ENCODE measurements at regions not wholly inside any gene's neighbourhood (a gene's known extent, or its start where the extent isn't known, plus 50 kb on each side); places are given as distances from the start of the nearest gene placed in this dataset.

DNA sequence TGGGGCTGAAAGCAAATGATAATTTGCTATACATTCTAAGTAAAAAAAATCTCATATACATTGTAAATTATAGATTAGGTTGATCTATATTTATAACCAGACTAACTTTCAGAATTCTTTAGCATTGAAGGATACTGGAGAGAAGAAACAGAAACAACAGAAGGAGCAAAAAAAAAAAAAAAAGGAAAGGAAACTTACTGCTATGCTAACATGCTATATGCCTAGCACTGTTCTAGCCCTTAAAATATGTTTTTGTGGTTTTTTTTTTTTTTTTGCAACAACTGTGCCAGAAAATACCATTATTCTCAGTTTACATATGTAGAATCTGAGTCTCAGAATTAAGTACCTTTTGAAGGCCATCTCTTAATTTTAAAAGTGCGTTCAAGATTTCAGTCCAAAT, 204.9 kb upstream of the MC4R start:
- TF ChIP-seq, protein P1, sequence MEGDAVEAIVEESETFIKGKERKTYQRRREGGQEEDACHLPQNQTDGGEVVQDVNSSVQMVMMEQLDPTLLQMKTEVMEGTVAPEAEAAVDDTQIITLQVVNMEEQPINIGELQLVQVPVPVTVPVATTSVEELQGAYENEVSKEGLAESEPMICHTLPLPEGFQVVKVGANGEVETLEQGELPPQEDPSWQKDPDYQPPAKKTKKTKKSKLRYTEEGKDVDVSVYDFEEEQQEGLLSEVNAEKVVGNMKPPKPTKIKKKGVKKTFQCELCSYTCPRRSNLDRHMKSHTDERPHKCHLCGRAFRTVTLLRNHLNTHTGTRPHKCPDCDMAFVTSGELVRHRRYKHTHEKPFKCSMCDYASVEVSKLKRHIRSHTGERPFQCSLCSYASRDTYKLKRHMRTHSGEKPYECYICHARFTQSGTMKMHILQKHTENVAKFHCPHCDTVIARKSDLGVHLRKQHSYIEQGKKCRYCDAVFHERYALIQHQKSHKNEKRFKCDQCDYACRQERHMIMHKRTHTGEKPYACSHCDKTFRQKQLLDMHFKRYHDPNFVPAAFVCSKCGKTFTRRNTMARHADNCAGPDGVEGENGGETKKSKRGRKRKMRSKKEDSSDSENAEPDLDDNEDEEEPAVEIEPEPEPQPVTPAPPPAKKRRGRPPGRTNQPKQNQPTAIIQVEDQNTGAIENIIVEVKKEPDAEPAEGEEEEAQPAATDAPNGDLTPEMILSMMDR (IDR thresholded peaks at IDR 0.05) = no peak
- TF ChIP-seq POLR2A (IDR thresholded peaks at IDR 0.05) = no peak
- DNase-seq = no peak
- Histone ChIP-seq H3K27ac (no peak overlapping the region), H3K9me3 (no peaks in the 10 kb centered on the region), H3K4me1 (no peaks in the 10 kb centered on the region), H3K4me3 (replicated peaks in 1 of 3) (no peak overlapping the region), H3K36me3 (no peaks in the 10 kb centered on the region), H3K27me3 (no peaks in the 10 kb centered on the region)
- 93 to 94% methylated on average over 1 of the region's 1 CpG for WGBS, 2 donors
- intact Hi-C loops (cut with DNase I) = no loop called here

DNA sequence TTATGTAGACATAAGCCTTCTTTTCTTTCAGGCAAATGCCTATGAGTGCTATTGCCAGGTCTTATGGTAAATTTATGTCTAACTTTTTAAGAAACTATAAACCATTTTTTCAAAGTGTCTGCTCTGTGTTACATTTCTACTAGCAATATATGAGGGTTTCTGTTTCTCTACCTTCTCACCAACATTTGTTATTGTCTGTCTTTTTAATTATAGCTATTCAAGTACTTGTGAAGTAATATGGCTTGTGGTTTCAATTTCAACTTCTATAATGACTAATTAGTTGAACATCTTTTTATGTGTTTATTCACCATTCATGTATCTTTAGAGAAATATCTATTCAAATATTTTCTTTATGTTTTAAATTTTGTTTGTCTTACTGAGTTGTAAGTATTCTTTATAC, 213.1 kb upstream of the MC4R start:
- Histone ChIP-seq H3K9me3 (no peaks in the 10 kb centered on the region), H3K27me3 (no peaks in the 10 kb centered on the region), H3K4me3 (replicated peaks in 1 of 3) (no peak overlapping the region), H3K4me1 (no peaks in the 10 kb centered on the region), H3K27ac (no peak overlapping the region), H3K36me3 (no peaks in the 10 kb centered on the region)
- intact Hi-C loops (cut with DNase I) = no loop called here
- DNase-seq = no peak
- no peak for TF ChIP-seq POLR2A (IDR thresholded peaks at IDR 0.05)
- TF ChIP-seq, protein P1 (IDR thresholded peaks at IDR 0.05) = no peak

DNA sequence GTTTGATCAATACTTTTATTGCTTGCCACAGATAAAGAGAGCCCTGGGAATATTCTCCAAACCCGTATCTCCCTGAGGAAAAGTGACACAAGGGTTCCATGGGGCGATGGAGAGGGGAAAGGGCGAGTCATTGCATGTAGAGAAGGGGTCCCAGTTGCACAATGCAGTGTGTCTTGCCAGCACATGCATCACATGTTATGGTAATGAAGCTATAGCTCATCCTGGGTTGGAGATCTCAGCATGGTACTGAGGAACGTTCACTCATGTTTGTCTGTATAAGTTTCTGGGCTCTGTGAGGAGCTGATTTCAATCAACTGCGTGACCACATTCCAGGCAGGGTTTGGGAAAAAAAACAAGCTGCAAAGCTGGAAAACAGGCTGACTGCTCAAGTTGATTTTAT, 220.7 kb upstream of the MC4R start:
- Histone ChIP-seq H3K4me1 (no peaks in the 10 kb centered on the region), H3K27ac (no peak overlapping the region), H3K9me3 (no peaks in the 10 kb centered on the region), H3K4me3 (replicated peaks in 1 of 3) (no peak overlapping the region), H3K27me3 (no peaks in the 10 kb centered on the region), H3K36me3 (no peaks in the 10 kb centered on the region)
- no peak for TF ChIP-seq POLR2A (IDR thresholded peaks at IDR 0.05)
- TF ChIP-seq, protein P1 (IDR thresholded peaks at IDR 0.05) = no peak
- no peak for DNase-seq
- WGBS, 2 donors = 50 to 57% methylated on average over 5 of the region's 5 CpGs
- intact Hi-C loops (cut with DNase I) = no loop called here

DNA sequence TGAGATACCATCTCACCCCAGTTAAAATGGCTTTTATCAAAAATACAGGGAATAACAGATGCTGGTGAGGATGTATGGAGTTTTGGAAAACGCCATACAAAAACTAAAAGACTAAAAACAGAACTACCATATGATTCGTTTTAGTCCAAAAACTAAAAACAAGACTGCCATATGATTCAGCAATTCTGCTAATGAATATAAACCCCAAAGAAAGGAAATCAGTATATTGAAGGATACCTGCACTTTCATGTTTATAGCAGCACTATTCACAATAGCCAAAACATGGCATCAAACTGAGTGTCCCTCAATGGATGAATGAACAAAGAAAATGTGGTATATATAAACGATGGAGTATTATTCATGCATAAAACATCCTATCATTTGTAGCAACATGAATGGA, 224.4 kb upstream of the MC4R start:
- H3K27me3 ChIP-seq = no peaks in the 10 kb centered on the region
- H3K9me3 ChIP-seq = no peaks in the 10 kb centered on the region
- no peak for DNase-seq
- H3K36me3 ChIP-seq = no peaks in the 10 kb centered on the region
- no peaks in the 10 kb centered on the region for H3K4me1 ChIP-seq
- no peak for TF ChIP-seq POLR2A (IDR thresholded peaks at IDR 0.05)
- TF ChIP-seq, protein P1 (IDR thresholded peaks at IDR 0.05) = no peak
- 75 to 83% methylated on average over 3 of the region's 3 CpGs for WGBS, 2 donors
- no peak overlapping the region for H3K4me3 ChIP-seq (replicated peaks in 1 of 3)
- intact Hi-C loops (cut with DNase I) = no loop called here
- no peak overlapping the region for H3K27ac ChIP-seq

DNA sequence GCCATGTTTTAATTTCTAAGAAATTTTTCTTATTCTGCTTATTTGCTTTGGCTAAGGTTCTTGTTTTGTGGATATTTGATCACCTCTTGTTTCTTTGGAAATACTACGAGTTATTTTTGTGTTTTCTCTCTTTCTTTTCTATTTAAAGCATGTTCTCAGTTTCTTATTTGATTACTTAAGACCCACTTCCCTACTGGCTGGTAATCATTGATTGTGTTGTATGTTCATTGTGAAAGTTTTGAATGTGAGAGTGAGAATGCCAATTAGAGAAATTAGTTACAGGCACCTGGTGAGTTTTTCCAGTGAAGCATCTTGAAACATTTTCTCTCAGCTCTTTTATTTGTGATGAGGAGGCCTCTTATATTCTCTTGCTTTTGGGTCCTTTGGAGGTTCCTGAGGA, 226.7 kb upstream of the MC4R start:
- H3K9me3 ChIP-seq = no peaks in the 10 kb centered on the region
- TF ChIP-seq POLR2A (IDR thresholded peaks at IDR 0.05) = no peak
- WGBS, 2 donors = 57 to 63% methylated on average over 1 of the region's 1 CpG
- H3K4me3 ChIP-seq (replicated peaks in 1 of 3) = no peak overlapping the region
- H3K27ac ChIP-seq = no peak overlapping the region
- DNase-seq = no peak
- intact Hi-C loops (cut with DNase I) = no loop called here
- no peaks in the 10 kb centered on the region for H3K27me3 ChIP-seq
- H3K4me1 ChIP-seq = no peaks in the 10 kb centered on the region
- H3K36me3 ChIP-seq = no peaks in the 10 kb centered on the region

DNA sequence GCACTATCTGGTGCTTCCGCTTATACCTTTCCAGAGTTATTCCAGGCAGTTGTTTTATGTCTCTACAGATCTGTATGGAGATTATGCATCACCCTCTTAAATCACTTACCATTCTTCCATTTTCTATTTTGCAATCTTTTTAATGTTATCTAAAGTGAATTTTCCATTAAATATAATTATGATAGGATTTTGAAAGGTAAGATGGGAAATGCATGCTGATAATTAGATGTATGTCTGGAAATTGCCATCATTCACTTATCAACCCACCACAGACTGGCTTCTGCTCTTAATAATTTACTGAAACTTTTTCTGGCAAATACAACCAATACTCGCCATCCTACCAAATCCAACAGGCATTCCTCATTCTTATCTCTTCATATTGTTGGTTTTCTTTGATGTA, 227.4 kb upstream of the MC4R start:
- intact Hi-C loops (cut with DNase I) = no loop called here
- no peak overlapping the region for H3K4me3 ChIP-seq (replicated peaks in 1 of 3)
- no peak for DNase-seq
- no peaks in the 10 kb centered on the region for H3K9me3 ChIP-seq
- no peak for TF ChIP-seq POLR2A (IDR thresholded peaks at IDR 0.05)
- WGBS, 2 donors = 89 to 94% methylated on average over 2 of the region's 2 CpGs
- no peaks in the 10 kb centered on the region for H3K4me1 ChIP-seq
- H3K36me3 ChIP-seq = no peaks in the 10 kb centered on the region
- no peaks in the 10 kb centered on the region for H3K27me3 ChIP-seq
- H3K27ac ChIP-seq = no peak overlapping the region
